ENCODE measurements at regions not wholly inside any gene's neighbourhood (a gene's known extent, or its start where the extent isn't known, plus 50 kb on each side); places are given as distances from the start of the nearest gene placed in this dataset.

- no peak overlapping the region for H3K27ac ChIP-seq
- H3K27me3 ChIP-seq = no peaks in the 10 kb centered on the region
- H3K9me3 ChIP-seq = no peaks in the 10 kb centered on the region
- 43% methylated on average over 1 of the region's 1 CpG for WGBS
- no peak for DNase-seq (ENCODE audit: low spot score in 2 of 2)
- H3K4me3 ChIP-seq = no peak overlapping the region
- TF ChIP-seq POLR2AphosphoS5 (IDR thresholded peaks at IDR 0.05) (no peak), CTCF (IDR thresholded peaks at IDR 0.05) (no peak), POLR2A (IDR thresholded peaks at IDR 0.05) (no peak), EP300 (IDR thresholded peaks at IDR 0.05) (no peak)
- H3K4me1 ChIP-seq = peaks cover 4% of the 10 kb centered on the region
- no peaks in the 10 kb centered on the region for H3K36me3 ChIP-seq
Measured at GRCh38 chr3:29064085-29064484, 216.8 kb upstream of the RBMS3 start.

- Histone ChIP-seq H3K27me3 (no peaks in the 10 kb centered on the region), H3K9me3 (no peaks in the 10 kb centered on the region), H3K36me3 (no peaks in the 10 kb centered on the region), H3K4me3 (no peak overlapping the region), H3K4me1 (peaks cover 4% of the 10 kb centered on the region), H3K27ac (no peak overlapping the region)
- peak in 1 of 2 donors; percentile 65 for DNase-seq (ENCODE audit: low spot score in 2 of 2)
- TF ChIP-seq CTCF (IDR thresholded peaks at IDR 0.05) (no peak), POLR2A (IDR thresholded peaks at IDR 0.05) (no peak), POLR2AphosphoS5 (IDR thresholded peaks at IDR 0.05) (no peak), EP300 (IDR thresholded peaks at IDR 0.05) (no peak)
- 26% methylated on average over 2 of the region's 2 CpGs for WGBS
Measured at GRCh38 chr3:29065211-29065785, 215.6 kb upstream of the RBMS3 start.

- H3K4me3 ChIP-seq = no peak overlapping the region
- H3K36me3 ChIP-seq = no peaks in the 10 kb centered on the region
- no peak overlapping the region for H3K27ac ChIP-seq
- no peak for DNase-seq (ENCODE audit: low spot score in 2 of 2)
- no peak for TF ChIP-seq CTCF (IDR thresholded peaks at IDR 0.05)
- TF ChIP-seq EP300 (IDR thresholded peaks at IDR 0.05) = no peak
- no peak for TF ChIP-seq POLR2AphosphoS5 (IDR thresholded peaks at IDR 0.05)
- no peak for TF ChIP-seq POLR2A (IDR thresholded peaks at IDR 0.05)
- peaks cover 4% of the 10 kb centered on the region for H3K4me1 ChIP-seq
- H3K27me3 ChIP-seq = no peaks in the 10 kb centered on the region
- H3K9me3 ChIP-seq = no peaks in the 10 kb centered on the region
- WGBS = 78% methylated on average over 4 of the region's 4 CpGs
Measured at GRCh38 chr3:29067007-29067406, 213.9 kb upstream of the RBMS3 start.

- Histone ChIP-seq H3K9me3 (no peaks in the 10 kb centered on the region), H3K27ac (no peak overlapping the region), H3K4me3 (no peak overlapping the region), H3K4me1 (no peaks in the 10 kb centered on the region), H3K27me3 (no peaks in the 10 kb centered on the region), H3K36me3 (no peaks in the 10 kb centered on the region)
- WGBS = 59% methylated on average over 3 of the region's 3 CpGs
- no peak for DNase-seq (ENCODE audit: low spot score in 2 of 2)
- no peak for TF ChIP-seq EP300 (IDR thresholded peaks at IDR 0.05)
- TF ChIP-seq POLR2A (IDR thresholded peaks at IDR 0.05) = no peak
- TF ChIP-seq CTCF (IDR thresholded peaks at IDR 0.05) = no peak
- TF ChIP-seq POLR2AphosphoS5 (IDR thresholded peaks at IDR 0.05) = no peak
Measured at GRCh38 chr3:29070959-29071634, 209.8 kb upstream of the RBMS3 start.

- no peak for TF ChIP-seq EP300 (IDR thresholded peaks at IDR 0.05)
- no peak for TF ChIP-seq POLR2A (IDR thresholded peaks at IDR 0.05)
- TF ChIP-seq CTCF (IDR thresholded peaks at IDR 0.05) = no peak
- no peak for TF ChIP-seq POLR2AphosphoS5 (IDR thresholded peaks at IDR 0.05)
- no peak for DNase-seq (ENCODE audit: low spot score in 2 of 2)
- 59% methylated on average over 1 of the region's 1 CpG for WGBS
- Histone ChIP-seq H3K4me1 (no peaks in the 10 kb centered on the region), H3K36me3 (no peaks in the 10 kb centered on the region), H3K9me3 (no peaks in the 10 kb centered on the region), H3K27ac (no peak overlapping the region), H3K27me3 (no peaks in the 10 kb centered on the region), H3K4me3 (no peak overlapping the region)
Measured at GRCh38 chr3:29072611-29073010, 208.3 kb upstream of the RBMS3 start.
